ENCODE measurements at regions not wholly inside any gene's neighbourhood (a gene's known extent, or its start where the extent isn't known, plus 50 kb on each side); places are given as distances from the start of the nearest gene placed in this dataset.

DNA sequence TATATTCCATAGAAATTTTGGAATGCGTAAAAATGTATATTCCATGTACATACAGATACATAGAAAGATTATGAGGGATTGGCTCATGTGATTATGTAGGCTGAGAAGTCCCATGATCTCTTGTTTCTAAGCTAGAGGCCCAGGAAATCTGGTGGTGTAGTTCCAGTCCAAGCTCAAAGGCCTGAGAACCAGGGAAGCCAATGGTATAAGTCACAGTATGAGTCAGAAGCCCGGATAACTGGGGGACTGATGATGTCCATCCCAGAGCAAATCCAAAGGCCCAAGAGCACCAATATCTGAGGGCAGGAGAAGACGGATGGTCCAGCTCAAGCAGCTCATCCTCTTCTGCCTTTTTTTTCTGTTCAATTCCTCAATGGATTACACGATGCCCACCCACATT is 385.0 kb upstream of the KLHL29 start:
- H3K4me3 ChIP-seq (ENCODE audit: low read length), result no peak overlapping the region
- DNase-seq (ENCODE audit: low read depth, low spot score), result no peak

DNA sequence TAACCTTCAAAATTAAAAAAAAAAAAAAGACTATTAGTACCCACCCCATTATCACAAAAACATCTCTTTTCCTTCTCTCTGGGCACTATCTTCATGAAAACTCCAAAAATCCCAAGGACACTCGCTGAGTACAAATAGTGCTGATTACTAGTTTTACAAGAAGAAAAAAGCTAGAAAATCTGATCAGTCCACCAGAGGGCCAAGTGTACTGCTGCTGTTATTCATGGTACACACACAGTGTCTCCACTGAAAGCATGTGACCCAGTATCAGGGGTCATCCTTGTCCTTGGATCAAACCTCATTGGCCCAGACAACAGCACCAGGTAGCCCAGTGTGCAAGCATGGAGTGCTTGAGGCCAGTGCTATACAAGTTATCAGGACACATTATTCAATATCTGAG is 382.7 kb upstream of the KLHL29 start:
- no peak for DNase-seq (ENCODE audit: low read depth, low spot score)
- no peak overlapping the region for H3K4me3 ChIP-seq (ENCODE audit: low read length)

DNA sequence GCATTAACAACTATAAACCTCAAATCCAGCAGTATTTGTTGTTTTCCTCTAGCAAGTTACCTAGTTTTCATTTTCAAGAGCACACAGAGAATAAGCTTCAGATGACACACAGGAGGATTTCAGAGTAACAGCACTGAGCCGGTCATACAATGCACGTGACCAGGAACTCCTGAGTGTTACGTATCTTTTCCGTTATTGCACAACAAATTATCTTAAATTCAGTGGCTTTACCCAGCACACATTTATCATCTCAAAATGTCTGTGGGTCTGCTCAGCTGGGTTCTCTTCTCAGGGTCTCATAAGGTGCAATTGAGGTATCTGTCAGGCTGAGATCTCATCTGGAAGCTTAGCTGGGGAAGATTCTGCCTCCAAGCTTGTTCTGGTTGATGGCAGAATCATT is 379.5 kb upstream of the KLHL29 start:
- no peak overlapping the region for H3K4me3 ChIP-seq (ENCODE audit: low read length)
- DNase-seq (ENCODE audit: low read depth, low spot score), result no peak

DNA sequence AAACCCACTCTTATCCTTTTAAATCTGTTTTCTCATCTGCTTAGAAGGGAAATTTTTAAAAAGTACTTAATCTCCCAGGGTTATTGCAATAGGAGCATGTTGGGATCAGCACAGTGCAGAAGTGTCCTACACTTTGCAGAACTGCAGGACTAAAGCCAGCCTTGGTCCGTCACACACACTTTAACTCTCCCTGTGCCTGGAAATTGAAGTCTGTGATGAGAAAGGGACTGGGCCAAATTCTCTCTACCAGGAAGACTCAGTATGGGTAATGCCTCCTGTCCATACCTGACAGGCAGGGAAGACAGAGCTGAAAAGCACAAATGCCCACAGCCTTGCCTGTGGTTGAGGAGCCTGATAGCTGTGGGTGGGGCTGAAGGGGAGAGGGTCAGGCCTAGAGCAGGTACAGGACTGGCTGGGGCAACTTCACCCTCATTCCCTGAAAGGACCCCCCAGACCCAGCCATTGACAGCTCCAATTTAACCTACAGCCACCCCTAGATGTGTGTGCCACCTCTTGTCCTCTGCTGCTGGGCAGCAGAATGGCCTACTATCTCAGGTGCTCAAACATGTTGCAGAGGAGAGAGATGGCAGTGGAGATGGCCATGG is 377.2 kb upstream of the KLHL29 start:
- DNase-seq (ENCODE audit: low read depth, low spot score), result no peak
- no peak overlapping the region for H3K4me3 ChIP-seq (ENCODE audit: low read length)

DNA sequence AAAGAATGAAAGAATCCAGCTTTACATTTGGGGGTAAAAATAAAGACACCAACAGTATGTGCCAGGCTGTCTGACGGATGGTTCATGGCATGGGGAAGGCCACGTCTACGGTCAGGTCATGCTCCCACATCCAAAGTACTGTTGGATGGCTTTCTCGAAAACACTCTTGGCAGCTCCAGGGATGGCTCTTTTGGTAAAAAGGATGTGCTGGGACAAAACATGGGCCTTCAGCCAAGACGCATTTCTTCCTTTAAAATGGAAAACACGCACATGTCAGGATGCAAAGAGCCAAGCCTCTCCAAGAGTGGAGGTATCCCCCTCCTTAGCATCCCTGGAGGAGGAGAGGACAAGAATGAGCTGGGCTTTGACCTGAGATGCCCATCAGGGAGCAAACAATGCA is 376.5 kb upstream of the KLHL29 start:
- no peak for DNase-seq (ENCODE audit: low read depth, low spot score)
- H3K4me3 ChIP-seq (ENCODE audit: low read length), result no peak overlapping the region

DNA sequence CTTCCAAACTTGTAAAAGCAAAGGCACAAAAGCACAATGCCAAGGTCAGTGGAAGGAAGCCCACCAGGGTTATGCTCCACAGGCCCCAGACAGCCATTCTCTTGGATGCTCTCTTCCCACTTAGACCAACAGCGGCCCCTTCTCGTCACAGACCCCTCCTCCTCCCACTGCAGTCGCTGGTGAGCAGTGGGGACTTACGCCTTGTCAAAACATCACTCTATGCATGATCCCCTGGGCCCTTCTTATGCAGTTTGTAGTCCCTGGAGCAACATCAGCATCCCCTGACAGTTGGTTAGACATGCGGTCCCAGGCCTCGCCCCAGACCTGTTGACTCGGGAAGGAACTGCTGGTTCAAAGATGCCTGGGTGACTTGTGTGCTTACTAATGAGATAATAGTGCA is 376.0 kb upstream of the KLHL29 start:
- DNase-seq (ENCODE audit: low read depth, low spot score), result no peak

DNA sequence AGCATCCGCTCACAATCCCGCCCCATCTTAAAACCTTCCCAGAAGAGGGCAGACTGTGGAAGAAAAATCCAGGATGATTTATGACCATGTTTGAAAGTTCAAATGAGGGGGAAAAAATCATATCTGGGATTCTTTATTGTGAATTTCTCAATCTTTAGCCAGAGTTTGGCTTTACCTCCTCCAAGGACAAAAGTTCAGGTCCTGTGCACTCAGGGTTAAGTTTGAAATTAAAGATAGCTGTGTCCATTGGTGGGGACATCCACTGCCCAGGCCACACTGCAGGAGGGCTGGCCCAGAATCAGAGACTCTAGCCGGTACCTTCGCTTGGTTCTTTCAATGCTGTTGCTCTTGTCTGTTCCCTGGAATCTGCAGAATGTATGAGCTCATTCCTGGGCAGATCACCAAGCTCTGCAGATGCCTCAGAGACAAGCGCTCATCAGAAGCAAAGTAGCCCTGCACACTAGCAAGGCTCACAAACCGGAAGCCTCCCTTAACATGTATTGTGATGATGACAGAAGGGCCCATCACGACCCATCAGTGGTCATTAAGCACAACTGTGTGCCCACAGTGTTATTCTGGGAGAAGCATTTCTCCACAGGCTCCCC is 375.3 kb upstream of the KLHL29 start:
- no peak overlapping the region for H3K4me3 ChIP-seq (ENCODE audit: low read length)
- DNase-seq (ENCODE audit: low read depth, low spot score), result no peak

More for the DNA sequence above, 376.0 kb upstream of the KLHL29 start:
- H3K4me3 ChIP-seq (ENCODE audit: low read length), result no peak overlapping the region

DNA sequence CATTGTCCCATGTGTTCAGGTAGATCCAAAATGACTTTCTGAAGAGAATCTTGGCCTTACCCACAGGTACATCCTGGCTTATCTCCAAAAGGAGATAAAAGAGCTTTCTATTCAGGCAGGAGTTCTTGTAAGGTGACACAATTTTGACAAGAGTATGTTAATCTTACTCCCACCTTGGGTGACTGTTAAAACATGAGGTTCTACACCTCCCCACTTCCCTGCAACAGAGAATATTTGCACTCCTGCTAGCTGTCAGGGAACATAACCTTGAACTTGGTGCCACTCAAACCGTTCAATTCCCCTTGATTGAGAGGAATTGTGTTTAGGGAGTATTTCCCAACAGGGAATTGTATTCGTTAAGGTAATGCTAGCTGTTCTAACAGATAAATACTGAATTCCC is 372.5 kb upstream of the KLHL29 start:
- DNase-seq (ENCODE audit: low read depth, low spot score), result no peak
- no peak overlapping the region for H3K4me3 ChIP-seq (ENCODE audit: low read length)

DNA sequence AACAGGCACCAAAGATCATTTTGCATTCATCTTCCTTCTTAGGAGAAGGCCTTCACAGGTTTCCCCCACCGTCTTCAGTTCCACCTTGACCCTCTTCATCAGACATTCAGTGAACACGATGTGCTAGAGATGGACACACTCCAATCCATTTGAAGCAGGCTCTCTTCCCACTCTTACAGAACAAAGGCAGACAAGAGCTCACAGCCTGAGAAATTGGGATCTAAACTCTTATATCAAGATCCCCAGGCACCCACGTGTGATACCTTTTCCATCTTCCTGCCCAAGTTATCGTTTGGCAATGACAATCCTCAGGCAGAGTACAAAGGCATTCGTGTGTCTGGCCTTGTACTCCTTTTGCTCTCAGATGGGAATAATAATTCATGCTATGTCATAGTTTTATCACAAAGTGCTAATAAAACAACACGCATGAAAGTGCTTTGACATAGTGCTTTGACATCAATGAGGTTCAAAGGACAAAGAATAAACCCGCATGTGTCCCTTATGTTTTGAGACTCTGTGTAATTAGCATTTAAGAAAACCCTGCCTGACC is 369.3 kb upstream of the KLHL29 start:
- DNase-seq (ENCODE audit: low read depth, low spot score), result no peak

DNA sequence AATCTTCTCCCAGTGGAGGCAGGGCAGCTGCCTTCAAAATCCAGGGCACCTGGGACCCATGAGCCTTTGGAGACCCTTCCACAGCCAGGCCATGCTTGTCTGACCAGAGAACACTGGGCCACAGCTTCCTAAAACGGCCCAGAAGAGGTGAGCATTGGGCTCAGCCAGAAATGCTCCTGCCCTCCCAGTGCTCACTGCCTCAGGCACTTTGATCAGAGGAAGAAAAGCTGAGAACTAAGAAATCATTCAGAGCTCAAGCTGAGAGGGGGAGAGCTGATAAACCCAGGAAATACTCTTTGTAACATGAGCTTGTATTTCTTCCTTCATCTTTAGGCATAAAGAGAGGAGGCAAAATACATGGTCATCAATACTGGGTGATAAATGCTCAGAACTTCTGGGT is 365.5 kb upstream of the KLHL29 start:
- H3K4me3 ChIP-seq (ENCODE audit: low read length), result no peak overlapping the region
- DNase-seq (ENCODE audit: low read depth, low spot score), result no peak

More for the DNA sequence above, 369.3 kb upstream of the KLHL29 start:
- no peak overlapping the region for H3K4me3 ChIP-seq (ENCODE audit: low read length)

DNA sequence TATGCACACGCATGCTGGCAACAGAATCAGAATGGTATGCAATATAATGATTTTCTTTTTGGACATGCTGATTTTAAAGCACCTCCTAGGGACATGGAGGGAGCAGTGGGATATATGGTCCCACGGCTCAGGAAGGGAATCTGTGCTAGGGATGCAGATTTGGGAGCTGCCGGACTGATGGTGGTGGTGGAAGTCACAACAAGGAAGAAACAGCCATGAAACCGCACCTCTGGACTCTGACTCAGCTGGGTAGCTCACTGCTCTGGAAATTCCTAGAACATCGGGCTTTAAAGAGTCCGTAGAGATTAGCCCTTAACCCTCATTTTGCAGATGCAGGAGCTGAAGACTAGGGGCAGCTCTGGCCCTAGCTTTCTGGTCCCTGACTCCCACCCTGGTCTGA is 364.3 kb upstream of the KLHL29 start:
- H3K4me3 ChIP-seq (ENCODE audit: low read length), result no peak overlapping the region
- no peak for DNase-seq (ENCODE audit: low read depth, low spot score)

DNA sequence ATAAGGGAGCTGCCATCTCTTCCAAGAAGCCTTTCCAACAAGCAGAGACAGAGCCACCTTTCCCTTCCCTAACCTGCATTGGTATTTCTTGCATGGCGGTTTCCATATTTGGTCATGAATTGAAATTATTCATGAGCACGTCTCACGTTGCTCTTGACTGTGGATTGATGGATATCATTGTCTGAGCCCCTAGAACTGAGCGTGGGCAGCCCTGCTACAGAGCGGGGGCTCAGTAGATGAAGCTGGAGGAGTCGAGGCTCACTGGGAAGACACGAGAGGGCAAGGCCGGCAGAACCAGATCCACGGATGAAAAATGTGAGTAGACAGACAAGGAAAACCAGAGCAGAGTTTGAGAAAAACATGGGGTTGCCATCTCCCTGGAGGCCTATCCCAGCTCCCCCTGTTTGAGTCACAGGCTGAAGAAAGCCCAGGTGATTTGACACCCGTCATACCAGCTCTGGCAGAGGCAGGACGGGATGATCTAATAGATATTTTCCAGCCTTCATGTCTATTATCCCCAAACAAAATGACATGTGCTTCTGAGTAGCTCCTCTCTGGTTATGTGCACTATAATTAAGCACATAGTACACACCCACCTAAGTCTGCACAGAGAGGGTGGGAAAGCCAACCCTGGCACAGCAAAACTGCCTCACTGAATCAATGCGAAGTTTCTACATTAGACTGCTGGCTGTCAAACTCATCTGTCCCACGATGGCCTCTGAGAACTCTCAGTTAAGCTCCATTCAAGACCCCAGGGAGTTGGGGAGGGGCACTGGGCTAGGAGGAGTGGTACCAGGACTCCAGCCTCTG is 363.5 kb upstream of the KLHL29 start:
- H3K4me3 ChIP-seq (ENCODE audit: low read length), result no peak overlapping the region
- no peak for DNase-seq (ENCODE audit: low read depth, low spot score)

DNA sequence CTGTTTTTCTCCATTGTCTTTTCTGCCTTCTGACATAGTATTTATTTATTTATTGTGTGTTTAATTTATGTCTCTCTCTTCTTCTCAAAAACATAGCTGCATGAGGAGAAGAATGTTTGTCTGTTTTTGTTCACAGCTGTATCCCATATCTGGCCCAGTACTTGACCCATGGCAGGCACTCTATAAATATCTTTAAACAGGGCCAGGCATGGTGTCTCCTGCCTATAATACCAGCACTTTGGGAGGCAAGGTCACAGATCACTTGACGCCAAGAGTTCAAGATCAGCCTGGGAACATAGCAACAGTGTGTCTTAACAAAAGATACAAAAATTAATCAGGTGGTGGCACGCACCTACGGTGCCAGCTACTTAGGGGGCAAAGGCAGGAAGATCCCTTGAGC is 361.3 kb upstream of the KLHL29 start:
- H3K4me3 ChIP-seq (ENCODE audit: low read length), result no peak overlapping the region
- no peak for DNase-seq (ENCODE audit: low read depth, low spot score)

DNA sequence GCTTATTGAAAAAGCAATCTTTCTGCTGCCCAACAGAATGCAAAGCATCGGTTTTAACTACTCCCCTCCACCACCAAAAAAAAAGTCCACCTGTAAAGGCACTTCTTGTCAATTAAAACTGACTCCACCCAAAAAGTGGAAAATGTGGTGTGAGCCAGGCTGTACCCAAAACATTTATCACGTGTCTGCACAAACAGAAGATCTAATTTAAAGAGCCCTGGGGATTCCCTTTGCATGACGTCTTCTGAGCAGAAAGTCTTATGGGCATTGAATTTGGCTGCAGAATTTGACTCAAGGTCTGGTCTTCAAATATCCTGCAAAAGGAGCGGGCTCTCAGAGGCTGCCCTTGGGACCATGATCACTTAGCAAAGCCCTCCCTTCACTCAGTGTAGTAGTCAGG is 358.3 kb upstream of the KLHL29 start:
- DNase-seq (ENCODE audit: low read depth, low spot score), result no peak
- H3K4me3 ChIP-seq (ENCODE audit: low read length), result no peak overlapping the region

DNA sequence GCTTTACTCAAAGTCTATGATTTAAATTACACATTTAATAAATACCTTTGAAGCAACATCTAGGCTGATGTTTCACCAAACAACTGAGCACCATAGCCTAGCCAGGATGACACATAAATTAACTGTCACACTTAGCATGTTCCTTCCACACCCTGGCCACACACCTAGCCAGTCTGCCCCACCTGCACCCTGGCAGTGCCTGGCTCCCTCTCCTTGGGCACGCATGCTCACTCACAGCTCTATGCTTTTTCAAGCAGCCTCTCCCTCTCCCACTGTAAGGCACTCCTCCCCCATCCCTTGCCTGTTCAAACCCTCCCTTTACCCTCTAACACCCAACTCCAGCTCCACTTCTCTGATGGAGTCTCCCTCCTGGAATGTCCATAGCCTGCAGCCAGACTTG is 357.6 kb upstream of the KLHL29 start:
- no peak overlapping the region for H3K4me3 ChIP-seq (ENCODE audit: low read length)
- DNase-seq (ENCODE audit: low read depth, low spot score), result no peak

DNA sequence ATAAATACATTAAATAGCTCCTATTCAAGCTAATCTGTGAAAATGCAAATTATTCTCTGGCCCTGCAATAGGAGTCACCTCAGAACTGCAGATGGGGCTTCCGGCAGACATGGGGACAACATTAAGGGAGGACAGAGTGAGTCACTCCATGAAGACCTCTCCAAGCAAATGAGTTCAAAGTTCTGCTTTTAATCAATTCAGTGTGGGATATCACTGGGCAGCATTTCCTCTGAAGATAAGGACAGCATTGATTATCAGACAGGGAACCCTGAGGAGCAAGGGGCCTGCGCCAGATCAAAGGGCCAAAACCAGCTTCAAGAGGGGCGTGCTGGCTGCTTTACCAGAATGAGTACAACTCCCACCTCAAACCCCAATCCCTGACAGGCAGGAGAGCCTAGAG is 356.9 kb upstream of the KLHL29 start:
- H3K4me3 ChIP-seq (ENCODE audit: low read length), result no peak overlapping the region
- DNase-seq (ENCODE audit: low read depth, low spot score), result no peak

DNA sequence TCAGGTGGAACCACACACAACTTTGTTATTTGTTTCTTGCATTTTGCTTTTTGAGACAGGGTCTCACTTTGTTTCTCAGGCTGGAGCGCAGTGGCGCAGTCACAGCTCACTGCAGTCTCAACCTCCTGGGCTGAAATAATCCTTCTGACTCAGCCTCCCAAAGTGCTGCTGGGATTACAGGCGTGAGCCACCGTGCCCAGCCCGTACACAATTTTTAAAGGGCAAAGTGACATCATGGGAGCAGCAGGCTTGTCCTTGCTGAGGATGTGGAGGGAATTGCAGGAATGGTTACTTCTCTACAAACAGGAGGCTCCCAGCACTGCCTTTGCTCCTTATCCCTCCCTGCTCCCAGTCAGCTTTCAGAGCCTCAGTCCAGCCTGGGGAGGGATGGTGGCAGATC is 355.9 kb upstream of the KLHL29 start:
- no peak overlapping the region for H3K4me3 ChIP-seq (ENCODE audit: low read length)
- DNase-seq (ENCODE audit: low read depth, low spot score), result no peak

DNA sequence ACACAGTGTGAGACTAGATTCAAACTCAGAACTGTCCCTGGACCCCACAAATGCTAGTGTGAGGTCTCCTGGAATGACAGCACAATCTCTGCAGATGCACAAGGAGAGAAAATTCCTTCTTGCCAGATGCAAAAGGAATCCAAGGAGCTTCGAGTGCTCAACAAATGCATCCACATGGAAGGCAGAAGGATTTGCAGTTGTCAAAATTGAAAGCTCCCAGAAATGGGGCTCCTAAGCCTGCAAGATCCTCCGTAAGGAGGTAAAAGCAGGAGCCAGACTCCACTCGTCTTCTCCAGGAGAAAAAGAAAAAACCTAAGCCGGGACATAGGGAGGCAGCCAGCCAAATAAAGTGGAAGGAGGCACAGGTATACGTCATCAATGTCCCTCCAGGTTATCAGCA is 355.0 kb upstream of the KLHL29 start:
- H3K4me3 ChIP-seq (ENCODE audit: low read length), result no peak overlapping the region
- no peak for DNase-seq (ENCODE audit: low read depth, low spot score)

DNA sequence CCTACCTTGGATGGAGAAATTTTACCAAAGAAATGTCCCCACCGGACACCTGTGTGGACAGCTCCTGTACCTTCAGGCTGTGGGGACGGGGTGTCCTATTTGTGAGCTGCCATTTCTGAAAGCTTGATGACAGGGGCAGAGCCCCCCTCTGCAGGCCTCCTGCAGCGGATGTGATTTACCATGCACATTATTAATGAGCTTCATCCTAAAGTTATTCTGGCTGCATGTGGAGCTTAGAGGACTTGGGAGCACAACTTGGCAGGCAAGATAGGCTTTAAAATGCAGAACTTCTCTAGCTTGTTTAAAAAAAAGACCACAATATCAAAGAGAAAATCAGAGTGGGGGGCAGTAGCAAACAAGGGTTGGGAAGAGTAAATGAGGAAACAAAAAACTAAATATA is 350.0 kb upstream of the KLHL29 start:
- no peak overlapping the region for H3K4me3 ChIP-seq (ENCODE audit: low read length)
- no peak for DNase-seq (ENCODE audit: low read depth, low spot score)

DNA sequence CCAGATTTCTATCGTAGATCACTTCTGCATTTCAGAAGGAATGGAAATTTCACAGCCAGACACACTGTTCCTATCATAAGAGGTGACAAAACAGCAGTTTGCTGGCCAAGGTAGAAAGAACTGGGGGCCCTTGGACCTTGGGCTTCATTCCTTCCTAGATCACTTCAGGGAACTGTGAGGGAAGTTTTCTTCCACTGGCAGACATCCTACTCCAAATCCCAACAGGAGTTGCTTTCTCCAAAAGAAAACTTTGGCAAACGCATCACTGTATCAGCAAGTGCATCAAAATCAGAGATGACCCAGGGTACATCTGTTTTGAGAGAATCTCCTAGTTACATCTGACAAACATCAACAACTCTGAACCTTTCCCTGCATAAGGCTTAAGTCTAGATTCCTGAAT is 348.4 kb upstream of the KLHL29 start:
- no peak for DNase-seq (ENCODE audit: low read depth, low spot score)
- no peak overlapping the region for H3K4me3 ChIP-seq (ENCODE audit: low read length)

Measured in Jurkat, Clone E6-1 (cell line).